Stimulated activated CD8-positive, alpha-beta memory T cell treated with anti-CD3 and anti-CD28 coated beads, Interleukin-15, amount 100 ng/mL, for 4 hours (primary cell): ENCODE measurements at regions not wholly inside any gene's neighbourhood (a gene's known extent, or its start where the extent isn't known, plus 50 kb on each side); places are given as distances from the start of the nearest gene placed in this dataset.
"Not testable (repeated sequence)": the region's sequence is repeated elsewhere in the genome, so short reads cannot be mapped to it uniquely, and the experiment has no call there.

ENCODE experiments used
- DNase-seq, 2 donors: peaks; one replicate each; pipeline ENCODE4 v3.0.0-alpha.2; 2020; ENCODE audit warnings: low read depth in 2 of 2

DNA sequence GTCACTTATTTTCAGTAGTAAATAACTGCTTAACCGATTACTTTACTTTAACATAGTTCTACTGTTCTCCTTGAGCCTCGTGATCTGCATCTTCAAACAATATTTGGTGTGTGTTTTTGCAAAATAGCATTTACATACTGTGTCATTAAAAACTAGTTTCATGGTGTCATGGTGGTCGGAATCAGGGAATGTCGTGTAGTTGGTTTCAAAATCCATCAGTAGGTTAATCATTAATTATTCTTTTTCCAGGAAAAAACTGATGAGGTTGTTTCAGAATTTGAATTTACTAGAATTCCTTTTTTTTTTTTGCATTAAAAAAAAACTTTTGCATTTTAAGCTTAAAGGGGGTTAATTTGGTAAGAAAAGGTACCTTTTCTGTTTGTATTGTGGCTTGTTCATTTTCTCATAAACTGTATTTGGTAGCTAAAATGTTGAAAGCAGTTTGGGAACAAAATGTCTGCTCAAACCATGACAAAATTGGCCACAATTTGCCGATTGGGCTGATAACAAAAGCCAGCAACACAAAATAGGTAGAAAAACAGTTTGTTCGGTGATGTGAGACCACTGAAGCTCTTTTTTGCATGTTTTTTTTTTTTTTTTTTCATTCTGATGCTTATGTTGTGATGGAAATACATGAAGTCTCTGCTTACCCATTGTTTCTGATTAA, 234.9 kb upstream of the PLGLB2 start:
- DNase-seq, result not testable (repeated sequence)

GRCh38 chr2:87514034-87514433, 233.9 kb upstream of the PLGLB2 start:
- not testable (repeated sequence) for DNase-seq

GRCh38 chr2:87514515-87514914, 233.4 kb upstream of the PLGLB2 start:
- not testable (repeated sequence) for DNase-seq

DNA sequence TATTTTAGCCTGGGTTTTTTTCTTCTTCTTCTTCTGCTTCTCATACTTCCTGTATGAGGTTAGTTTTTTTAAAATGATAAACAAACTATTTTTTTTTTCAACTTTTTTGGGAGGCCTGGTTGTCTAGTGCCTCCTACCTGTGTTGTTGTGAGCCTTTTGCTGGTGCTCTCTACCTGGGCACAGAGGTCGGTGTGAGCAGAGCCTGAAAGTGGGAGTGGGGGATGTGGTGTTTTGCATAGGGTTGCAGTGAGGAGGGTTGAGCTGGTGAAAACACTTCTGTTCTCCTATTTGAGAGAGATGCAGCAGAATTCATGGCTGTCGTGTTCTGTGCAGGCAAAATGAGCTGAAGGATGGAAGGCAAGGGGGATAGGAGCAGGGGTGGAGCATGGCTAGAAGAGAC, 232.7 kb upstream of the PLGLB2 start:
- DNase-seq, result not testable (repeated sequence)

GRCh38 chr2:87515875-87516274, 232.0 kb upstream of the PLGLB2 start:
- DNase-seq, result not testable (repeated sequence)

DNA sequence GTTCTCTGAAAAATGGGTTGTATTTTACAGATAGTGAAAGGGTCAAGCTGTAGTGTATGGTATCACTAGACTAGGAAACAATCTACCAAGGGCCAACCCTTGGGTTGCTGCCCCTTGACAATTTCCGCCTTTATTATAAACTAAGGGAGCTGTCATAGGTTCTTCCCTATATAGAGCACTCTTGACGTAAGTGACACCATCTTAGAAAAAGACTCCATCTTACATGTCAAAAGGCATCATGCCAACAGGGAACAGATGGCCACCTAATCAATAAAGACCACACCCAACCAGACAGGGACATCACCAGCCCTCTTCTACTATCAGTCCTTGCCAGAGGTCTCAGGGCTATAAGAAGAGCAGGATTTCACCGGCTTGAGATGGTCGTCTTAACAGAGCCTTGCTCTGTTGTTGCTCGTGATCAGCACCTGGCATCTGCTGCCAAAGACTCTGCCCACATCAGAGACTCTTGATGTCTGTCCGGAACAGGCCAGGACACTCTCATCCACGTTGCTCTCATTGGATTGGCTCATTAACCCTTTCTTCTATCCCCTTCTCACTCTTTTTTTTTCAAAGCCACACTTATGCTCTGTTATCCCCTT, 231.4 kb upstream of the PLGLB2 start:
- not testable (repeated sequence) for DNase-seq

GRCh38 chr2:87517438-87517837, 230.4 kb upstream of the PLGLB2 start:
- DNase-seq, result not testable (repeated sequence)

GRCh38 chr2:87518066-87518465, 229.8 kb upstream of the PLGLB2 start:
- DNase-seq, result not testable (repeated sequence)

- DNase-seq, result not testable (repeated sequence)
These were observed 229.3 kb upstream of the PLGLB2 start for GRCh38 chr2:87518547-87518946.

DNA sequence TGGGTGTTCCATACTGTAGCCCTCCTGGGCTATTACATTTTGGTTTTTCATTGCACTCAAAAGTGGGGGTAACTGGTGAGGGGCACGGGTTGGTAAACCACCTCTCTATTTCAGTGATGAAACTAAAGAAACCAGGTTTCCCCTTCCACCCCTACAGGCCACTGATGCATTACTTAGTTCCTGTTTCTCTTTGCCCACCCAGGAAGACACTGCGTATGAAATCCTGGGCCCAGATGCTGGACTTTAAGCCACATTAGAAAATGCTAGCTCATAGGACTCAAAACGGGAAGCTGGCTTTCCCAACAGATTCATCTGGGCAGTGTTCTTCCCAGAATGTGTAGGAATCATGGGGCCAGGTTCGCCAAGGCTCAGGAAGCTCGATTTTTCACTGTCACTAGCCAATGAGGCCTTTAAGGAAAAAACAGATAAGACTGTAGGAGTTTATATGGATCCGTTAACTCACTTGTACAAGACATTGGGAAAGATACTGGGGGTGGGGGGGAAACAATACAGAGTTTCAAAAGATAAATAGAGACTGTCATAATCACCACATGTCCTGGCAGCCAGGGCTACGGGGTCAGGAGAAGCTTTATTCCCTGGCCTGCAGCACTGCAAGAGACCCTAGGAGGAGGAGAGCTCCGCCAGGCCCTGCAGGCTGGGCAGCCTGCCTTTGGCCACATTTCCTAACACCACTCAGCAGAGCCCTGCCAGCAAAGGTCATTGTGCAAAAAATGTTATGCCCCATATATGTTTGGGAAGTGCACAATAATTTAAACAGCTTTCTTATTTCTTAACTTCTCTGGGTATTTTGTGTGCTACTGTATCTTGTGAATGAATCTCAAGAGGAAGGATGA, 228.5 kb upstream of the PLGLB2 start:
- DNase-seq, result not testable (repeated sequence)

DNA sequence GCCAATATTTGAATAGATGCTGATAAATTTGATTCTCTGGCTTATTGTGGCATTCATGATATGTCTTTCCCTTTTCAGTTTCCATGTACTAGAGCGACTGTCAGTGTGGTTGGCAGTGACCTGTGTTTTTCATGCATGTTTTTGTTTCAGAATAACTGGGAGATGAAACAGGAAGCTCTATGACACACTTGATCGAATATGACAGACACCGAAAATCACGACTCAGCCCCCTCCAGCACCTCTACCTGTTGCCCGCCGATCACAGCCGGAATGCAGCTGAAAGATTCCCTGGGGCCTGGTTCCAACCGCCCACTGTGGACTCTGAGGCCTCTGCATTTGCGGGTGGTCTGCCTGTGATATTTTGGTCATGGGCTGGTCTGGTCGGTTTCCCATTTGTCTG, 226.8 kb upstream of the PLGLB2 start:
- DNase-seq, result not testable (repeated sequence)

- DNase-seq, result not testable (repeated sequence)
These were observed 226.4 kb upstream of the PLGLB2 start for GRCh38 chr2:87521489-87521888.

GRCh38 chr2:87524619-87525188, 223.2 kb upstream of the PLGLB2 start:
- not testable (repeated sequence) for DNase-seq

GRCh38 chr2:87525497-87525991, 222.3 kb upstream of the PLGLB2 start:
- not testable (repeated sequence) for DNase-seq

DNA sequence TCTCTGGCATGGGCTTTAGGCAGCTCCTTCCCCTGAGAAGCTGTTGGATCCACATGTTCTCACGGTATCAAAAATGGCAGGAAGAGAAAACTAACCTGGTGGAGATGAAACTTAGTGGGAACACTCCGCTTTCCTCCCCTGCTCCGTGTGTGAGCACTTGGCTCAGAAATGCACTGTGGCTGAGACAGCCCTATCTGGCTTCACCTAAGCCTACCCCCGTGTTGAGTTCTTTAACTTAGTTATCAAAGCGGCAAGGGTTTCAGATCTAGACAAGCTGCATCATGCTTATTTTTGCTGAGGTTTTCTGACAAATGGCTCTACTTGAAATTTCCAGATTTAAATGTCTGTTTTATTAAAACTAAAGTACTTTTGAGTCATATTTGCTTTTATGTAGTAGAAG, 221.6 kb upstream of the PLGLB2 start:
- DNase-seq, result not testable (repeated sequence)

DNA sequence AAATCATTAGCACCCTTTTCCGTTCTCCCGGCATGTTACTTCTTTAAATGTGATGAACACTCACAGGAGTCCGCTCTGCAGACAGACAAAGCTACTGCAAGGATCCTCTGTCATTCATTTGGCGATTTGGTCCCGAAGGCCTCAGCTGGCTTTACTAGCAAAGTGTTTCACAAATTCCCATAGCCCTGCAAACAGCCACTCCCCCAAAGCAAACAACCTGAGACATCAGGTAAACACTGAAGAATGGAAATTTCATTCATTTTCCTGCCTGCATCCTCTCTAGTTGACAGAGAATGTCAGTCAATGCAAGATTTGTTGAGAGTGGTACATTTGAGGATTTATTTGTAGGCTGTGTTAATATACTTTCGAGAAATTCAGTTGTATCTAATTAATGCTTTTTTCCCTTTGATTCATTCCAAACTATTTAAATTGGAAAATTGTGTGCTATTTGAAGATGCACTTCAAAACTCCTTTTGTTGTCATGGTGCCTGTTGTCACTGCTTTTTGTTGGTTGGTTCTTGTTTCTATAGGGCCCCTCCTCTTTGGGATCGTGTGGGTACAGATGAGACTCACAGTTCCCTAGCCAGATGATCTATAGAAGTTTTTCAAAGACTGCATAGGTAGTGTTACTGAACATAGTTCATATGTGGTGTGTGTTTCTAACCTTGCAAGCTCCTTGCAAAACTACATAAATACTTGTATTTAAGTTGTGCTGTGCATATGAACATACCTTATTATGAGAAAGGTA, 215.7 kb upstream of the PLGLB2 start:
- not testable (repeated sequence) for DNase-seq

GRCh38 chr2:87533390-87534272, 214.3 kb upstream of the PLGLB2 start:
- not testable (repeated sequence) for DNase-seq

DNA sequence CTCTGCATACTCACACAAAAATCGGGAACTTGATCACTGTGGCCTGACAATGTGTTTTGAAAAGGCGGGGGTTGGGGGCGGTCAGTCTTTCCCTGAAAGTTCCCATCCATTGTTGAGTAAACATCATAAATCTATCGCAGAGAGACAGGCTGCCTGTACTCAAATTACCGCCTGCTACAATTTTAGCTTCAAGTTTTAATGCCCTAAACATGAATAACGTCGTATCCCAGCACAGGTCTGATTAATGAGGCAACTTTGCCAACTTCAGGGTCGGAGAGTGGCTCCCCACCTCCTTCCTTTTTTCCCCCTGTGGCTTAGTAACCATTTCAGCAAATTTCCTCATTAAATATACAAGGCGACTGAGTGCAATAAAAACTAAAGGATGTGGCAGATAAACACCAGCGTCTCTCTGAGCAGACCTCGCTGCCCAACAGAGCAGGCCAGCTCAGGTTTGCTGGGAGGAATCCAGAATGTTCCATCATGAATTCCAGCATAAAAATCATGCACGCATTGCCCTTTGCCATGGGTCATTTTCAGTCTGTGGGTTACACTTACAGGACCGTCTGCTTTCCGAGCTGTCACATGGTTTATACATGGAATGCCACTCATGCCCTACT, 213.5 kb upstream of the PLGLB2 start:
- not testable (repeated sequence) for DNase-seq

DNA sequence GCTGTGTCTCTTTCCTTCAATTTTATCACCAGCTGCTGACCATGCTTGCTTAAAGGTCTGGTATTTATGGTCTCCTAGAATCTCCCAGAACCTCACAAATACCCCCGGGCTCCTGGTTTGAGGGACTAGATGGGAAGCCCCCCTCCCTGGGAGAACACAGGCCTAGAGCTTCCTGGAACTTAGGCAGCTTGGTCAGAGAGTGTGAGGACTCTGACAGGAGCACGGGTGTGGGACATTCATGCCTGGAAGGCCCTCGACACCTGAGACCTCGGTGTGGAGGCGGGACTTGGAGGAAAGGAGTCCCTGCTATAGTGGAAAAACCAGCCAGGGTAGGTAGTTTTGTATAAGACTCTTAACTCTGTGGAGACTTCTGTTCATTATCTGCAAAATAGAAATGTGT, 211.5 kb upstream of the PLGLB2 start:
- DNase-seq, result not testable (repeated sequence)

- not testable (repeated sequence) for DNase-seq
These were observed 210.6 kb upstream of the PLGLB2 start for GRCh38 chr2:87537251-87537671.
